Panc1 (cell line): ENCODE measurements at regions not wholly inside any gene's neighbourhood (a gene's known extent, or its start where the extent isn't known, plus 50 kb on each side); places are given as distances from the start of the nearest gene placed in this dataset.
"Not testable (repeated sequence)": the region's sequence is repeated elsewhere in the genome, so short reads cannot be mapped to it uniquely, and the experiment has no call there.

Source experiments
- ATAC-seq: fragments of 200-7000 bp; cut with Tn5 transposase; 2 replicates; pipeline ENCODE4 v1.9.1; 2020; ENCODE audit warnings: mild to moderate bottlenecking, moderate library complexity
- BruUV-seq: library from RNA; stranded (reverse); fragments of 400-500 nt; replicated peaks from 2 replicates; lab custom pipeline; 2021; lab: Mats Ljungman, UMichigan
- CTCF ChIA-PET: fragments of 300-600 bp; sonication (Branson Sonifier 250); formaldehyde crosslinking; loops from one replicate; lab custom pipeline; 2022; ENCODE audit warnings: antibody characterized with exemption; lab: Charles Lee
- POLR2A ChIA-PET: fragments of 300-600 bp; sonication (Branson Sonifier 250); formaldehyde crosslinking; loops from one replicate; lab custom pipeline; 2022; ENCODE audit warnings: antibody characterized with exemption; lab: Charles Lee
- DNase-seq: peaks from one replicate; pipeline ENCODE4 v3.0.0-alpha.2; 2010; ENCODE audit warnings: low read depth, low spot score
- H3K27ac ChIP-seq: 2 replicates; pipeline ENCODE4 v1.5.1; 2011; ENCODE audit warnings: mild to moderate bottlenecking, low read length, inconsistent platforms
- H3K27me3 ChIP-seq: fragments of 200-500 bp; sonication (Bioruptor generic); 2 replicates; pipeline ENCODE4 v1.6.0; 2014; ENCODE audit warnings: low read length, inconsistent platforms; ENCODE audit not compliant: control insufficient read depth, insufficient read depth
- H3K36me3 ChIP-seq: fragments of 200-500 bp; sonication (Bioruptor generic); 2 replicates; pipeline ENCODE4 v1.5.1; 2014; ENCODE audit warnings: inconsistent platforms, mild to moderate bottlenecking, low read length, moderate library complexity; ENCODE audit not compliant: control insufficient read depth, insufficient read depth
- H3K4me1 ChIP-seq: 2 replicates; pipeline ENCODE4 v1.5.1; 2011; ENCODE audit warnings: inconsistent platforms, mild to moderate bottlenecking, low read length, moderate library complexity; ENCODE audit not compliant: control insufficient read depth, insufficient read depth
- H3K4me3 ChIP-seq, 2 experiments: 2 replicates each; pipeline ENCODE4 v1.5.1; 2011 to 2012; ENCODE audit warnings: low read depth in 2 of 2, low read length in 2 of 2, mild to moderate bottlenecking in 2 of 2, inconsistent platforms in 1 of 2, moderate library complexity in 1 of 2
- H3K9me3 ChIP-seq: fragments of 200-500 bp; sonication (Bioruptor generic); 2 replicates; pipeline ENCODE4 v1.5.1; 2014; ENCODE audit warnings: low read depth, mild to moderate bottlenecking, inconsistent platforms, low read length, moderate library complexity; ENCODE audit not compliant: control insufficient read depth, insufficient read depth
- in situ Hi-C: cut with HindIII; loops from 2 replicates; pipeline ENCODE4 v1.10.0; 2016; ENCODE audit warnings: low sequenced_read_pairs, low pct_unique_long_range_greater_than_20kb
- intact Hi-C: fragments of 100-400 bp; cut with micrococcal nuclease; formaldehyde crosslinking; loops from one replicate; pipeline ENCODE4 v1.10.0; 2022; ENCODE audit not compliant: unreplicated experiment

DNA sequence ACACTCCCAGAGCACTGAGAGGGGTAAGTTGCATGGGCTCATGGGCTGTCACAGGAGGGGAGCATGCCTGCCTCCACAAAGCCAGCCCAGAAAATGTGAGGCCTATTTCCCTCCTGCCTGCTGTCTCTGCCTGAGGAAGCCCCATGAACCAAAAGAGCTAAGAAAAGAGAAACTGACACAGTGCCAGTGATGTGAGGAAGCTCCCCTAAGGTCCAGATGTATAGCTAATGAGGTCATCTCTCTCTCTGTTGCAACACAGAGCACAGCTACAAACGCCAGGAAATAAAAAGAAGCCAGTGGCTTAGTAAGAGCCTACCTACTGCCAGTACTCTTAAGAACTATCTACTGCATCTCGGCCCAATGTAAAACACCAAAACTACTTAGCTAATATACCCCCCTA, 653.5 kb downstream of the NAP1L3 start:
- H3K27ac ChIP-seq, intact Hi-C loops, H3K27me3 ChIP-seq, POLR2A ChIA-PET, ATAC-seq, H3K4me1 ChIP-seq, in situ Hi-C loops, DNase-seq, H3K9me3 ChIP-seq, H3K4me3 ChIP-seq, CTCF ChIA-PET, BruUV-seq, H3K36me3 ChIP-seq: not testable (repeated sequence)

DNA sequence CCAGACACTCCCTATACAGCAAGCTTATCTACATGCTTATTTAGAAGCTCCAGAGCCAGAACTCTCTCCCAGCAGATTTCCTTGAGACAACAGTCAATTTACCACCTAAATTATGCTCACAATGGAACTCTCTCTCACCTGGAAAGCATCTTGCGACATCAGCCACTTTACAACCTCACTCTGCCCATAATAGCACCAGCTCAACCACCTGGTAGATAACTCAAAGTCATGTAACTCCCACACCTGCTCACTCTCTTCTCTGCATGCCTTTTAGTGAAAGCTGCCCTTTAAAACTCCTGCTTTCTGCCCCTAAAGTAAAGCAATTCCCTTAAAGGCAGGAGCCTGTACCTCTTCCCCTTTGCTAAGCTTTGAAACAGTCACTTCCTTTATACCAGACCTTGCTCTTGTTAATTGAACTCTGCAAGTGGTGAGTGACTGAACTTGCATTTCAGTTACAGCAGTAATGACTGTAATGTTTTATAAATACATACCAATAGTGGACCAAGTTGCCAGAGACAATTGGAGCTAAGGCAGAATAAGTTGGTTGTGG, 658.8 kb downstream of the NAP1L3 start:
- BruUV-seq, H3K9me3 ChIP-seq, intact Hi-C loops, POLR2A ChIA-PET, H3K27ac ChIP-seq, in situ Hi-C loops, CTCF ChIA-PET, ATAC-seq, H3K4me1 ChIP-seq, H3K4me3 ChIP-seq, H3K36me3 ChIP-seq, H3K27me3 ChIP-seq, DNase-seq: not testable (repeated sequence)
